ENCODE measurements at regions not wholly inside any gene's neighbourhood (a gene's known extent, or its start where the extent isn't known, plus 50 kb on each side); places are given as distances from the start of the nearest gene placed in this dataset.

GRCh38 chr2:60247471-60247870 is 306.0 kb downstream of the BCL11A start:
- no peak for TF ChIP-seq EZH2 (IDR thresholded peaks at IDR 0.05; ENCODE audit: borderline replicate concordance, low read depth, low read length, severe bottlenecking)
- no peak for TF ChIP-seq CTCF (IDR thresholded peaks at IDR 0.05; ENCODE audit: borderline replicate concordance, extremely low read depth, low read length, poor library complexity, severe bottlenecking)
